HG03457 (cell line): ENCODE measurements at regions not wholly inside any gene's neighbourhood (a gene's known extent, or its start where the extent isn't known, plus 50 kb on each side); places are given as distances from the start of the nearest gene placed in this dataset.
"Not testable (repeated sequence)": the region's sequence is repeated elsewhere in the genome, so short reads cannot be mapped to it uniquely, and the experiment has no call there.

ENCODE experiments used
- ATAC-seq: cut with Tn5 transposase; IDR thresholded peaks from one replicate; pipeline ENCODE4 v1.9.1; 2021; ENCODE audit warnings: moderate number of reproducible peaks; ENCODE audit not compliant: unreplicated experiment

DNA sequence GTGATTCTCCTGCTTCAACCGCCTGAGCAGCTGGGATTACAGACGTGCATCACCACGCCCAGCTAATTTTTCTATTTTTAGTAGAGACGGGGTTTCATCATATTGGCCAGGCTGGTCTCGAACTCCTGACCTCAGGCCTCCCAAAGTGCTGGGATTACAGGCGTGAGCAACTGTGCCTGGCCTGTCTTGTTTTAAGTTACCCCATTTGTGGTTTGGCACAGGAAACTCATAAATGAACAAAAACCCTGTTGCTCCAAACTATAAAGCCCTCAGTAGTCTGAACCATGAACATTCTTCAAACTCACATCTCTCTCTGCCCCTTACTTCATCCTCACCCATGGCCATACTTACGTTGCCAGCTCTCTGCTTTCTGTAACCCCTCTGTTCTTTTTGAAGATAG, 61.7 kb downstream of the RHOU start:
- not testable (repeated sequence) for ATAC-seq

DNA sequence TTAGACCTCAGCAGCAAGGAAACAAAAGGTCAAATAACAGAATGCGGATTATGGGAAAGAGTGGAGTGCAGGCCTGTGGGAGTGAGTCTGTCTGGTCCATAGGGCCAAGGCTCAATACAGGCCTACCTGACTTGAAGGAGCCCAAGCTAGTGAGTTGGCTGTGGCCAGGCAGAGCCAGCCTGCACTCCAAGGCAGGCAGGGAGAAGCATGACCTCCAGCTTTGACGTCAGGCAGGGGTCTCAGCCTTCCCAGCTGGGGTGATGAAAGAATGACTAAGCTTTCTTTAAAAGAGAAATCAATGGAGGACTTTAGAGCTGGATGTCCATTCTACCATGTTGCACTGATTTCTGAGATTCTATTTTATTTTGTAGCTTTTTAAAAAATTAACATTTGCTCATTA, 62.8 kb downstream of the RHOU start:
- ATAC-seq: no peak

DNA sequence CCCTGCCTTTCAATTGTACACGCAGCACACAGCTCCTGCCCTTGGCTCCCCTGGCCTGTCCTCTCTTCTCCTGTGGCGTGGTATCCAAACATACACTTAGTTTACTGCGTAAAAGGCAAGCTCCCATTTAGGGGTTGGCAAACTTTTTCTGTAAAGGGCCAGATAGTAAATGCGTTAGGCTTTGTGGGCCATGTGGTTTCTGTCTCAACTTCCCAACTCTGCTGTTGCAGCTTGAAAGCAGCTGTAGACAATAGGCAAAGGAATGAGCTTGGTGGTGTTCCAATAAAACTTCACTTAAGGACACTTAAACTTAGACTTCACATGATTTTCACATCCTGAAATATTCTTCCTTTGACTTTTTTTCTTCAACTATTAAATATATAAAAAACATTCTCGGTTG, 63.3 kb downstream of the RHOU start:
- no peak for ATAC-seq

DNA sequence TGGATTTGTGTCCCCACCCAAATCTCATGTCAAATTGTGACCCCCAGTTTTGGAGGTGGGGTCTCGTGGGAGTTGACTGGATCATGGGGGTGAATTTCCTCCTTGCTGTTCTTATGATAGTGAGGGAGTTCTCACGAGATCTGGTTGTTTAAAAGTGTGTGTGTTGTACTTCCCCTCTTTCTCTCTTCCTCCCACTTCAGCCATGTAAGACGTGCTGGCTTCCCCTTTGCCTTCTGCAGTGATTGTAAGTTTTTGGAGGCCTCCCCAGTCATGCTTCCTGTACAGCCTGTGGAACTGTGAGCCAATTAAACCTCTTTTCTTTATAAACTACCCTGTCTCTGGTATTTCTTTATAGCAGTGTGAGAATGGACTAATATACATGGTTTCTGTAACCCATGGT, 64.6 kb downstream of the RHOU start:
- ATAC-seq: no peak

DNA sequence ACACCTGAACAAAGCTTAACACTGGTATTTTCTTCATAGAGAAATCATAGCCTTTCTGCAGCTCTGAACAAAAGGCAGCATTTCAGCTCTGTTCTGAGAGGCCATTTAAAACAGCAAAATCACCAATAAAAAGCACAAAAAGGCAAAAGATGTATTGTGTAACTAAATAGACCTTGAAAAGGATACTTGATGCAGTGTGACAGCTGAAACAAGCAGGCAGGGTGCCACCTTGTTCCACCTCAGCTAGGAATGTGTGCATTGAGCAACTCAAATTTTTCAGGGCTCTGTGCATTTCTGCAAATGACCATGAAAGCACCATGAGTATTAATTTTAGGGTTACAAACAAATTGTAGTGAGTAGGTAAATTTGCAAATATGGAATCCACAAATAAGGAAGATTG, 65.8 kb downstream of the RHOU start:
- no peak for ATAC-seq

DNA sequence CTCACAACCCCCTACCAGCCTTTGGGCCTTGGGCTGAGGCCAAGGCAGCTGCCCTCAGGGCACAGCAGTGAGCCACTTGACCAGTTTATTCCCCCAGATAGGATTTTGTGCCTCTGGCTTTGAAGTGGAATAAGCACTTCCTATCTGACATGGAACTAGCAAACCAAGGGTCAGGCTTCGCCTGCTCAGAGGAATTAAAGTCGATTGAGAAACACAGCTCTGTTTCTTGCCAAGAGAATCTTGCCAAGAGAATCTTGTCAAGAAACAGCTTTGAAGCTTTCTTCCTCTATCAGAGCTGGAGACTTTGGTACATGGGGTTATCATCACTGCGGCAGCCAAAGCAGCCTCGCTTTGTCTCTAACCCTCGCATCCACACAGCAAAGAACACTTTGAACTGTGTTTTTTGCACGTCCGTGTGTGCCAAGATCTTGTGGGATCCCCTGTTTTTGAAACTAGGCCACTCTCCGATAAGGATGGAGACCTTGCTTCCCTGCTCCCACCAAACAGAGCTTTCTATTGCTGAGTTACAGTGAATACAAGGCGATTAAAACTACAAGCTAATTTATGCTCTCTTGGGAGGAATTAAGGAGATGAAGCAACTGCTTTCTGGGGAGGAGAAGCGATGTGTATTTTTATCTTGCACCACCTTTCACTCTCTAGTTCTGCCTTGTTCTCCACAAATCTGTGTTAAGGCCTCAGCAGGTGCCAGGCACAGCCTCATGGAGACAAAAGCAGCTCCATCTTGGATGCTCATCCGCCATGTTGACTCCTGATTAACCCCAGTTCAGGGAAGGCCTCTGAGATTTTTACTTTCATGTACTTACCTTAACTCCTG, 67.3 kb downstream of the RHOU start:
- no peak for ATAC-seq

DNA sequence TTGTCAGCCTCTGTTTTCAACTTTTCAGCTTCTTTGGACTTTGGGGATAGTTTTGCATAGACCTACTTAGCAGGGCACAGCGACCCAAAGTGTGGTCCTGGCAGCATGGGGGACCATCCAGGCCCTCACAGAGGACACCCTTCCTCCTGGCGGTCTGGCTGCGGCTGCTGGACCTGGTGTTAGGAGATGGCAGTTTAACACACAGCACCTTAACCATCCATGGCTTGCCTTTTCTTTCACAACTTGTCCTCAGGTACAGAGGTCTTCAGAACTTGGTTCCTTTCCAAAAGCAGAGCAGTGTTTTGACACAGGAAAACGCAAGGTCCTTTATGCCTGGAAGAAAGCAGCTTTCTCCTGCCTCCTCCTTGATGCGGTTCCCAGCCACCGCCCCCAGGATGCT, 68.1 kb downstream of the RHOU start:
- no peak for ATAC-seq

DNA sequence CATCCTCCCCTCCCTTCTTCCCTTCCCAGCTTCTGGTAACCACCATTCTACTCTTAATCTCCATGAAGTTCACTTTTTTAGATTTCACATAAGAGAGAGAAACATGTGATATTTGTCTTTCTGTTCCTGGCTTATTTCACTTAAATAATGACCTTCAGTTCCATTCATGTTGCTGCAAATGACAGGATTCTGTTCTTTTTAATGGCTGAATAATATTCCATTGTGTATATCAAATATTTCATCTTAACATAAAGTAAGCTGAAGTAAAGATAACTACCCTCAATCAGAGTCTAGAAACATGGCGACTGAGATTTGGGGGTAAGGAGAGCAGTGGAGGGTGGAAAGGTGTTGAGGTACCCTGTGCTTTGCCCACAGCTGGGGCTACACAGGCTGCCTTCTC, 68.9 kb downstream of the RHOU start:
- no peak for ATAC-seq

DNA sequence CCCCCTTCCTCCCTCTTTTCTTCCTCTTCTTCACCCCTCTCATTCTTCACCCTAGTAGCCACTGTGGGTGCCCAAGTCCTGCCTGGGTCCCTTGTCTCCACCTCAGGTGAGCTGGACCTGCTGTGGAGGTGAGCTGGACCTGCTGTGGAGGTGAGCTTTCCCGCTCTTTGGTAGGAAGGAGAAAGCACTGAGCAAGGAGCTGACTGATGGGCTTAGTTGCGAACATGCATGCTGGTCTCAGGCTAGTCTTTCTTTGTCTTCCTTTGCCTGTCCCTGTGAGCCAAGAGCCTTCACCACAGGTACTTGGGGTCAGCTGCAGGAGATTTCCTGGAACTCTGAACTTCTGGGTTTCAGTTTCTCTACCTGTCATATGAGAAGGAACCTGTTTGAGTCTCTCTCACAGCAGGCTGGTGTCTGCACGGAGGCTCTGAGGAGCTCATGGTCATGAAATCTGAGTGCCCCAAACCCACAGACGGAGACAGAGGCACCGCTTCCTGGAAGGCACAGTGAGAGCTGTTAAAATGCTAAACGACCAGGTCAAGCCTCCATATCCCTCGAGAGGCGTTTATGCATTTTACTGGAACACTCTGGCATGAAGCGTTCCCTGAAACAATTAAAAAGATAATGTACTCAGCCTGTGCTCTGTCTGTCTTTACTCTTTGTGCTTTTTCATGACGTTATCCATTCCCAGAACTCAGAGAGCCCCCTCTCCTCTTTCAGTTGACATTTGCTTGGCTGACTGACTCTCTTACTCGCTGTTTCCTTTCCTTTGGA, 69.5 kb downstream of the RHOU start:
- no peak for ATAC-seq

DNA sequence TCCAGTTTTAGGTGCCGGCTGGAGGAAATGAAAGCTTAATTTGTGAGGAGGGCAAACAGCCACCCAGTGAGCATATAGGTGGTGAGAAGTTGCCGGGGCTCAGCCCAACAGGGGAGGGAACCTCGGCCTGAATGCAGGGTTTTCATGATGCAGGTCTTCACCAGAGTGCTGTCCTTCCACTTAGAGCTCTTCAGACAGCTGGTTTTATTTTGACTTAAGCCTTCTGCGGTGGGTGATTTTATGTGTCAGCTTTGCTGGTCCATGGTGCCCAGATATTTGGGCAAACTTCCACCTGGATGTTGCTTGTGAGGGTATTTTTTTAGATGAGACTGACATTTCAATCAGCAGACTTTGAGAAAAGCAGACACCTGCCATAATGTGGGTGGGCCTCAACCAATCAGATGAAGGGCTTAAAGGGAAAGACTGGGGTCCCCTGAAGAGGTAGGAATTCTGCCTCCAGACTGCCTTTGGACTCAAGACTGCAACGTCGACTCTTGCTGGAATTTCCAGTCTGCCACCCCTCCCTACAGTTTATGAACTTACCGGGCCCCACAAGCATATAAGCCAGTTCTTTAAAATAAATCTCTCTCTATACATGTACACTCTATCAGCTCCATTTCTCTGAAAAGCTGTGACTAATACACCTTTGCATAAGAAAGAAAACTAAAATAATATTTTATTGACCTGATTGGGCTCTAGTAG, 72.8 kb downstream of the RHOU start:
- ATAC-seq: no peak

DNA sequence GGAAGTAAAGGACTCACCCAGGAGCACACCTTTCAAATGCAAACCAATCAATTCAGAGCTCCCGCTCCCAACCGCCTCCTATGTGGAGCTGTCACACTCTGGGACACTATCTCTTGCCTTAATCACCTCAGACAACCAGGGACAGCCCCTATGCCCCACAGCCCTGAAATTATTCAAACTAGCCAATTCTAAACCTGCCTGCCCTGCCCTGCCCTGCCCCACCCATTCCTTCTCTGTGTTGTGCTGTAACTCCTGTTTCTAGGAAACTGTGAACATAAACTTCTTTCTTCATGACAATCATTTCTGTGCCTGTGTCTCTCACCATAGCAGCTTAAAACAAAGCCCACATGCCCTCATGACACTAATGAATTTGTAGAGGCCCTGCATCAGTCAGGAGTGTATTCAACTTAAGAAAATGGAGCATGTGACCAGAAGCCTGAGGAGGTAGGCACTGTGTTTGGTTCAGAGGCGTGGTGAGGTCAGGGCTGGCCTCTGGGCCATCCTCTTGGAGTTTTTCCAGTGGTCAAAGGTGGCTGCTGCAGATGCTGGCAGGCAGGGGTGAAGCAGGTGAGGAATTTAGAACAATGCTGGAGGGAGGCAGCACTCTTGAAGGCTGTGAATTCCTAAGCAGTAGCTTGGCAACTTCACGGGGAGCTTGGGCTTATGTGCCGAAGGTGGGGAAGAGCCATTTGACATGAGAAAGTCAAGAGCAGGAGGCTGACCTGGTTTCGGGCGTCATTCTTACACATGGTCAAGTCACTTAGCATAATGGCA, 74.5 kb downstream of the RHOU start:
- no peak for ATAC-seq

DNA sequence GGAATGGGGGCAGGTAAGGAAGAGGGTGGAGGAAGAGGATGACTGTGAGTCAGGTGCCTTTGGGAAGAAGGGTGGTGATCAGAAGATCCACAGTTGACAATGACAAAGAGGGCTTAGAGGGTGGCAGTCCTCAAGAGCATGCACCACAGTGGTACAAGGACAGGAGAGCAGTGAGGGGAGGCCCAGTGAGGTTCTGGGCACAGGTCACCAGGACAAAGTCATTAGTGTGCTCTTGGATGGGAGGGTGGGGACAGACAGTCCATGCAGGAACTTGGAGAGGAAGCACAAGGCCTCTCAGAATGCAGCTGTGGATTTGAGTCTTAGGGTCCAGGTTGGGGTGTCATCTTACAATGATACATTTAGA, 75.1 kb downstream of the RHOU start:
- ATAC-seq: no peak

DNA sequence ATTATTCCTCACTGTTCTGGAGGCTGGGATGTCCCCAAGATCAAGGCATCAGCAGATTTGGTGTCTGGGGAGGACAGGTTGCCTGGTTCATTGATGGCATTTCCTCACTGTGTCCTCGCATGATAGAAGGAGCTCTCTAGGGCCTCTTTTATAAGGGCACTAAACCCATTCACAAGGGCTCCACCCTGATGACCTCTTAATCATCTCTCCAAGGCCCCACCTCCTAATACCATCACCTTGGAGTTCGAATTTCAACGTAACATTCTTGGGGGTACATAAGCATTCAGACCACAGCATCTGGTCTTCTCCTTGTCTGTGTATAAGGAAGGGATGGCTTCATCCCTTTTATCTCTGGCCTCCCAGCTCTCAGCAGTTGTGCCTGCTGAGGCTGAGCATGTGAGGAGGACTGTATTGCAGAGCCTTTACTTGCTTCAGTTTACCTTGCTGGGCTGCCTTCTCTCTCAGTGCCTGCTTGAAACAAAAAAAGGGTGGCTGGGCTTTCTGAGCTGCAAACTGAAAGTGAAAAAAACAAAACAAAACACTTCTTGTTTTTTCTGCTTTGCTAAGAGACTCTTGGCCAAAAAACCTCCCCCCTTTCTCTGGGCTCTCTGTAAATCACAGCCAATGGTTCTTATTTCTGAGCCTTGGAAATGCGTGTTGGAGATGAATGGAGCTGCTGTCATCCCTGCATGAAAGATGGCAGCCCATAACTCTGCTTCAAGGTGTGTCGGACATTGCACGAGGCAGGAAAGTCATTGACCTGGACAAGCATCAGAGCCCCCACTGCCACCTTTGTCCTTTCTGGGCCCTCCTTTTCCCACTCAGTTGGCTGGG, 75.8 kb downstream of the RHOU start:
- ATAC-seq: no peak

DNA sequence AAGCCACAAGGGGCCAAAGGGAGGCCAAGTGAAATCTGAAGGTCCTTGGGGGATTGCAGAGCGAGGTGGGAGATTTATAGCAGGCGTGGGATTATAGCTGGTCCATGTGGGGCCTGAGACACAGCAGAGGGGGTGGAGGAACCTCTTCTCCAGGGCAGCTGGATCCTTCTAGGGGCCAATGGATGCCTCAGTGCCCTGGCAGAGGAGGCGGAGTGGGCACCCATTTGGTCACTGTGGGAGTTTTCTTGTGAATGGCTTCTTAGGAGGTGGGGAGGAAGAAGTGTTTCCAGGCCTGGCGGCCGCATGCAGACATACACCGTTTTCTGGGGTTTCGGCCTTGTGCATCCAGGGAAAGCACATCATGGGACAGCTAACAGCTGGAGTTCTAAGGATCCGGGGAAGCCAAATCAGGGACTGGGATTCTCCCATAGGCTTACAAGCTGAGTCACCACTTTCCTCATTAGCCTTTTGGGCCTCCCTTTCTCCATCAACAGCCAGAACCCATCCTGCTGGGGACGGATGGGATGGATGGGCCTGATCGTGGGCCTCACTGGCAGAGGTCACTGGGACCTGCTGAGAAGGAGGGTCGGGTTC, 76.5 kb downstream of the RHOU start:
- no peak for ATAC-seq

DNA sequence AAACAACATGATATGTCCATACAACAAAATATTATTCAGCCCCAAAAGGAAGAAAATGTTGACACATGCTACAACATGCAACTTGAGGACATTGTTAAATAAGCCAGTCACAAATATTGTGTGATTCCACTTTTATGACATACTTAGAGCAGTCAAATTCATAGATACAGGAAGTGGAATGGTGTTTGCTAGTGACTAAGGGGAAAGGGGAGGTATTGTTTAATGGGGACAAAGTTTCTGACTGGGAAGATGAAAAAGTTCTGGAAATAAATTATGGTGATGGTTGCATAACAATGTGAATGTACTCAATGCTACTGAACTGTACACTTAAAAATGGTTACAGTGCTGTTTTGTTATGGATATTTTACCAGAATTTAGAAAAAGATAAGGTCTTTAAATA, 77.7 kb downstream of the RHOU start:
- ATAC-seq: no peak

DNA sequence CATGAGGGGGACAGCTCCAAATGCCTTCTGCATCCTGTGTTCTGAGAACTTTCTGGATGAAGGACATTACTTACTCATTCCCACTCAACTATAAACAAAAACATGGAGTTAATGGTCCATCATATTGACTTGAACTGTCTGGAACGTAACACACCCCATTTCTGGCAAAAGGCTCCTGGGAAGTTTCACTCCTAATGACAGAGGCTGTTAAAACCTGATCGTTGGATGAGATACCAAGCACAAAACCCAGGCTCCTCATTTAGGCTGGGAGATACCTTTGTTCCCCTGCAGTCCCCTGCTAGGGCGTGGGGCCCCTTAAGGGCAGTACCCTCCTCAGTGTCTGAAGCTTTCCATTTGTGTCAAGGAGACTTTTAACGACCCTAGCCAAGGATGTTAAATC, 78.9 kb downstream of the RHOU start:
- ATAC-seq: no peak

DNA sequence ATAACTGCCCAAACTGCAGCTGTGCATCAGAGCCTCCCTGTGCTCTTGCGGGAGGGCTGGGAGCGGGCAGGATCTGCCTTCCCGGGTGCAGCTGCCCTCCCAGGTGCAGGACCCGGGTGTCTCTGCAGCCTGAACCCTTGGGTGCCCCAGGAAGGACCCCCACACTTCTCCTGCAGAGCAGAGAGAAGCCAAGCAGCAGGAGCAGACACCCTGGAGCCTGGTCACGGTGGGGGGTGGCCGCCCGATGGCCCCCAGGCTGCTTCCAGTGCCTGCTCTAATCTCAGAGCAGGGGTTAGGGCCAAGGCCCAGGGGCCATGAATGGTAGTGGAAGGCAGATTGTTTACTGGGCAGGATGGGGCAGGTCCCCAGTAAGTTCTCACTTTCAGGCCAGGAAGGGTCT, 83.0 kb downstream of the RHOU start:
- ATAC-seq: no peak

DNA sequence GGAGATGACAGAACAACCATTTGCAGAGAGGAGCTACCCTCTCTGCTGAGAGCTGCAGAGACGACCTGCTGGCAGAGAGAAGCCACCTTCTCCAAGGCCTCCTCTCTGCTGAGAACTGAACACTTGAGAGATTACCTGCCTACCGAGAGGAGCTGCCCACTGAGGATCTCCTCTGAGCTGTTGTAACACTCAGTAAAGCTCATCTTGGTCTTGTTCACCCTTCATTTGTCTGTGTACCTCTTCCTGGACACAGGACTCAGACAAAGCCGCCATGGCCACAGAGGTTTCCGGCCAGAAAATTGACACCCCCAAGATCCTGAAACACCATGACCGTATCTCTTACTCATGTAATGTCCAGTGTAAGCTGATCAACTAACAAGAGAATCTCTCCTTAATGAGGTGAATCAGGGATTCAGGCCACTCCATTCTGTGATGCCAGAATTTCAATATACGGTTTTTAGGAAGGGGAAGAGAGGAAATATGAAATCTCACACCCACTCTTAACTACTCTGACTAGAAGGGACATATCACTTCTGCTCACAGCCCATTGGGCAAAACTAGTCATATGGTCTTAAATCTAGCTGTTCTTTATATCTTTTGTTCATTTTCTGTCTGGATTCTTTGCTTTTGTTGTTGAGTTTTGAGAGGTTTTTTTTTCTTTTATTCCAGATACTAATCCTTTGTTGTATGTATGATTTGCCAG, 83.8 kb downstream of the RHOU start:
- no peak for ATAC-seq

DNA sequence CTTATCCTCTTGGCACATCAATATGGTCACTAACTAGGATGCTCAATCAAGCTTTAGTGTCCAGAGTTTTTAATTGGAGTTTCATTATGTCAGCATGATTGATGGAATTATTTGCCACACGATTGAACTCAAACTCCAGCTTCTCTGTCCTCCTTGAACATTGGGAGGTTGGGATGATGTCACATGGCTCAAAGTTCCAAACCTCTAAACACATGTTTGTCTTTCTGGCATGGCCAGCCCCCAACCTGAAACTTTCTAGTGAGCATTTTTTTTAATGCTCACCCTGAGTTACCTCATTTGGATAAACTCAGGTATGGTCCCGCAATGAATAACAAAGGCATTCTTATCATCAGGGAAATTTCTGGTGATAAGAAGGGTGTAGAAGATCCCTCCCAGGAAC, 86.0 kb downstream of the RHOU start:
- ATAC-seq: no peak
